ENCODE measurements at regions not wholly inside any gene's neighbourhood (a gene's known extent, or its start where the extent isn't known, plus 50 kb on each side); places are given as distances from the start of the nearest gene placed in this dataset.

DNA sequence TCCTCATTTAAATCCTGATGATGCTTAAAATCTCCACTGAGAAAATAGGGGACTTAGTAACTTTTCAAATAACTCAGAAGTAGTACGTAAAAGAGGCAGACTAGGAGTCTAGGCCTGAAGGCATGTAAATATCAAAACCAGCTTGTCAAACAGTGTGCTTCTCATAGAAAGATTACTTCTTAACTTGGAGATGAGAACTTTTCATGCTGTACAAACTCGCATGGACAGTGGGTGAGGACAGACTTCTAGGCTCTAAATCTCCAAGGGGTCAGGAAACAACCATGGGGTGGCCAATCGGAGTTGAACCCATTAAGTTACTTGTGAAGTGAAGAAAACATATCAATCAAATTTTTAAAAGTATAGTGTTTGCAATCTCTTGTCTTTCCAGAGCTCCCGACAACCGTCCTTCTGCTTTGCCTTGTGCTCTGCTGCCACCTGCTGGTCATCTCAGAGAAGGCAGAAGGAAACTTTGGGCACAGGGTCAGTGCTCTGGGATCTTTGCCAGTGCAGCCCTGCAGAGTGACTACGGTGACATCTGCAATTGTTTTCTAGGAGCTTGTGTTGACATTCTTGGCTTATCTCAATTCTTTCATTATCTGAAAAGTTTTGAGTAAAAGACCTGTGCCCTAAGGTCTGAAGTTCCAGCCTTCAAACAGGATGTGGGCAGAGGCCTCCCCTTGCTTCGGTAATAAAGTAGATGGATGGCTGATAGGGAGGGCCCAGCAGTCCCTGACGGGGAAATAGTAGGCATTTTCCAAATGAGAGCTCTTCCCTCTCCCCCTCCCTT lies 105.1 kb upstream of the PDE4B start:
- peak; percentile 66 for DNase-seq (ENCODE audit: low read depth)

DNA sequence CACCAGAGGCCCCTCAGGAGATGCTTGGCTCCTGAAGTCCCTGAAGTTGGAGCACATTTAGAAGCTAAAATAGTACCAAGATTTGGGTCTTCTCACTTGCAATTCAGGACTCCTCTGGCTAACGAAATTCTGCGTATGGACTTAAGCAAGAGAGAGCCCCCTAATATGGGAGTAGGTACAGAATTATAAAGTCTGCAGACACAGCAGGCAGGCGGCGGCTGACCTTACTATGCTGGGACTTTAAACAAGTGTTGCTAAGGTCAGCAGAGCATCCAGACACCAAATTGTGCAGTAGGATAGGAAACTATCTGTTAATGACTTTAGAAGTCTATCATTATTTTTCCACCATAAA lies 104.5 kb upstream of the PDE4B start:
- no peak for DNase-seq (ENCODE audit: low read depth)

GRCh38 chr1:65688848-65689247 lies 103.8 kb upstream of the PDE4B start:
- no peak for DNase-seq (ENCODE audit: low read depth)

- no peak for DNase-seq (ENCODE audit: low read depth)
Observed at GRCh38 chr1:65691152-65691900, 101.4 kb upstream of the PDE4B start.

GRCh38 chr1:65691972-65692371 lies 100.7 kb upstream of the PDE4B start:
- DNase-seq (ENCODE audit: low read depth), result no peak

DNA sequence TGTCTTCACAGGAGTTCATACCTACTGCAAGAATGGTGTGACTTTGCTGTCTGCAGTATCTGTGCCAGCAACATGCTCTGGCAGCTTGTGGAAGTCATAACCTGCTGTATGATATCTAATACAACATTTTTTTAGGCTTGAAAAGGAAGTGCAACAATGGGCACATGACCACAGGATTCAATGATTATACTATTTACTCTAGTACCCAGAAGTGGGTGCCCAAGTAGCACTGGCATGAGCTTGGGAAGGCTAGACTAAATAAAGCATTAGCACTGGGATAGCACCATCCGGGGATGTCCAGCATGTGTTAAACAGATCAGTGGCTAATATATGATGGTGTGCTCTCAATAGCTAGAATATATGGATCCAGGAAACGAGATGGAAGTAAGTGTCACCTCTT lies 98.6 kb upstream of the PDE4B start:
- DNase-seq (ENCODE audit: low read depth), result no peak

DNA sequence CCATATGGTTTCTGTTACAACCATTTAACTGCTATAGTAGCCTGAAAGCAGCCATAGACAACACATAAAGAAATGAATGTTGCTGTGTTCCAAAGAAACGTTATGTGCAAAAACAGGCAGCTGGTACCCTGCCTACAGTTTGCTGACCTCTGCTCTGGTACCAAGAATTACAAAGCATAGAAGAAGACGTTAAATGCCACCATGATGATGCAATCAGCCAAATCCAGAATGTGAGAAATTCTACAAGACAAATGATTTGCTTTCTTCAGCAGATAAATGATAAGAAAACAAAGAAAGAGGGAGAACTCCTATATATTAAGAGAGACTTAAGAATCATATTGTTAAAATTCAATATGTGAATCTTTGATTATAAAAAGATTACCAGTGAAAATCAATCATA lies 97.8 kb upstream of the PDE4B start:
- DNase-seq (ENCODE audit: low read depth), result no peak

DNA sequence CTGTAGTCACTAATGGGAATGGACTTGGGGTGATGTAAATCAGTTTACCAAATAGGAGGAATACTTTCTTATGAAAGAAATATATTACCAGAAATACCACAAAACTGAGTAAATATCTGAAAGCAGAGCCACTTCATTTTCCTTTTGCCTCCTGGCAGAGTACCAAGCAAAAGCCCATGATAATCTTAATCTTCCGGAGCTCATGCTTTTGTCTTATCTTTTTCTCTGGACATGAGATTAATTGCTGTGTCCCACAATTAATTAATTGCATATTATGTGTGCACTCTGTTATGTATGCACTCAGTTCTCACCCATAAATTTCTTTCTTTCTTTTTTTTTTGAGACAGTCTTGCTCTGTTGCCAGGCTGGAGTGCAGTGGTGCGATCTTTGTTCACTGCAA lies 94.1 kb upstream of the PDE4B start:
- DNase-seq (ENCODE audit: low read depth), result no peak

- no peak for DNase-seq (ENCODE audit: low read depth)
Observed at GRCh38 chr1:65703853-65704252, 88.8 kb upstream of the PDE4B start.

DNA sequence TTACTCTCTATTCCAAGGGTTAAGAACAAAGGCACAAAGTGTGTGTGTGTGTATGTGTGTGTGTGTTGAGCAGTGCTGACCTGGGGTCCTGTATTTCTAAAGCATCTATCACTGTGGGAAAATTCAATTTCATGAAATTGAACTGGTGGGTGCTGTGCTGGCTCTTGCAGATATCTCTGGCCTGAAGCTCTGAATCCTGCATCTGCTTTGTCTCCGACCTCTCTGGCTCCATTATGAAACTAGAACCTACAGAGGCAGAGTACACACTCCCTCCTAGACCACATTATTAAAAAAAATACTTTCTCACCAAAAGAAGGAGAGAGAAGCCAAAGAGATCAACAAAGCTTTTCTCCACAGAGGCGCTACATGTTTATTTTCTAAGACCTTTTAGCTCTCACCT lies 88.4 kb upstream of the PDE4B start:
- DNase-seq (ENCODE audit: low read depth), result no peak

DNA sequence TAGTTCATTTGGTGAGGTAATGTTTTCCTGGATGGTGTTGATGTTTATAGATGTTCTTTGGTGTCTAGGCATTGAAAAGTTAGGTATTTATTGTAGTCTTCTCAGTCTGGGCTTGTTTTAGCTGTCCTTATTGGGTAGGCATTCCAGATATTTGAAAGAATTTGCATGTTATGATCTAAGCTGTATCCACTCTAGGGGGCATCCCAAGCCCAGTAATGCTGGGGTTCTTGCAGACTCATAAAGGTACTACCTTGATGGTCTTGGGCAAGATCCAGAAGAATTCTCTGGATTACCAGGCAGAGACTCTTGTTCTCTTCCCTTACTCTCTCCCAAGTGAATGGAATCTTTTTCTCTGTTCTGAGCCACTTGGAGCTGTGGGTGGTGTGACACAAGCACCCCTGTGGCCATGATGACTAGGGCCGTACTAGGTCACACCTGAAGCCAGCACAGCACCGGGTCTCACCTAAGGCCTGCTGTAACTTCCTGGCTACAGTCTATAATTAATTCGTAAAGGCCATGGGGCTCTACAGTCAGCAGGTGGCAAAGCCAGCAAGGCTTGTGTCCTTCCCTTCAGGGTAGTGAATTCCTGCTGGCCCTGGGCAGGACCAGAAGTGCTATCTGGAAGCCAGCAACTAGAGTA lies 74.8 kb upstream of the PDE4B start:
- no peak for DNase-seq (ENCODE audit: low read depth)

GRCh38 chr1:65719391-65719790 lies 73.3 kb upstream of the PDE4B start:
- no peak for DNase-seq (ENCODE audit: low read depth)

DNA sequence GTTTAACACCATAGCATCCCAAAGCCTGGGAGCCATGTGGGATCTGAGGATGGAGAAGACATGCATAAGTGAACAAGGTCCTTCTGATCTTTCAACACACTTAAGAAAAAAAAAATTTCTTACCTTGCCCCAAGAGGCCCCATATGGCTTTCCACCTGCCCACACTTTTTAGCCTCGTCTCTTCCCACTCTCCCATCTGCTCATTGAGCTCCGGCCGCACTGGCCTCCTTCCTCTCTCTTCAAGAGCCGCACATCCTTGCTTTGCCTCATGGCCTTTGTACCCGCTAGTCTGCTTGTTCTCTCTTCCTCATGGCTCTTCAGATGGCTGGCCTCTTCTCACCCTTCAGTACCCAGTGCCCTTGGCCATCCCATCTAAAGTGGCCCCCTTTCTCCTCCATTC lies 70.2 kb upstream of the PDE4B start:
- DNase-seq (ENCODE audit: low read depth), result no peak

DNA sequence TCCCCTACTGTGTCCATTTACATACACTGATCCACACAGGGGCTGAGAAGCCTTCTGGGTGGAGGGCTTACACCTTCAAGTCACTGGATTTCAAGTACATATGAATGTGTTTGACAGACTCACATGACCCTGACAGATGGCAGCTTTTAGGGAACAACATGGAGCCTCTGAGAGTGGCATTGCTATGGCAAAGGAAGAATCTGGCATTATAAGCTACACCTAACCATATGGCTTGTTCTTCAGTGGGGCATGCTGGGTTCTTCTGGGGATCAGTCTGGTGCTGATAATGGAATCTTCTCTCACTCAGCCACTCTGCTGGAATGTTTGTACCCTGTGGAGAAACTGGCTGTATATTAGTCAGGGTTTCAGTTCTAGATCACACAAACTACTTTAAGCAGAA lies 68.5 kb upstream of the PDE4B start:
- no peak for DNase-seq (ENCODE audit: low read depth)

DNA sequence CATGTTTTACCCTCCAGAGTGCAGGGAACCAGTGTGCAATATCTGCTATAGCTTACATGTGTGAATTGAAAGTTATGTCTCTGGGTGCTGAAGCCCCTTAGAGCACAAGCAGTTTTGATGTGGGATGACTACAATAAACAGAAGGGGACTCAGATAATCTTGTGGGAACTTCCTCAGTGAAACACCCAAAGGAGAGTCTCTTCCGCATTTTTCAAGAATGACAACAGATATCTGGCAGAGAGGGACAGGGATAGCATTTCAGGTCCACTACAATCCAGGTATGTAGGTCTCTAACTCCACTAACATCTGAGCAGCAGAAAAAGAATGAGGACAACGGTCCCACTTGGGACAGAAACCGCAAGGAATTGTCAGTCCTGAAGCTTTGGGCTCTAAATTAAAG lies 67.6 kb upstream of the PDE4B start:
- DNase-seq (ENCODE audit: low read depth), result no peak

DNA sequence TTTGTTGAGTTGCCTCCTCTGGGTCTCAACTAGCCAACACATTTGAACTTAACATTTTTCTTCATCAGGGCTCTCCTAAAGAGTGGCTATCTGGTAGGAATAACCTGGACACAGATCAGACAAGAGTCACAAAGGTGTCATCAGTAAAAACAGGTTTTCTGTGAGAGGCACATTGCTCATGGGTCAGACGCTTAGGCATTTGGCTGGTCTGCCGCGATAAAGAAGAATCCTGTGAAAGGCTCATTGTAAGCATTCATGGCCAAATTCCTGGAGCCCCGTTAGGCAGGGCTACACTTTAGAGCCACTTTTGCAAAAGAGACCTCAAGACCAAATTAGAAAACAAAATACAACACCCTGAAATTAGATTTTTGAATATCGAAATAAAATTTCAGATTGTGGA lies 64.2 kb upstream of the PDE4B start:
- DNase-seq (ENCODE audit: low read depth), result no peak

DNA sequence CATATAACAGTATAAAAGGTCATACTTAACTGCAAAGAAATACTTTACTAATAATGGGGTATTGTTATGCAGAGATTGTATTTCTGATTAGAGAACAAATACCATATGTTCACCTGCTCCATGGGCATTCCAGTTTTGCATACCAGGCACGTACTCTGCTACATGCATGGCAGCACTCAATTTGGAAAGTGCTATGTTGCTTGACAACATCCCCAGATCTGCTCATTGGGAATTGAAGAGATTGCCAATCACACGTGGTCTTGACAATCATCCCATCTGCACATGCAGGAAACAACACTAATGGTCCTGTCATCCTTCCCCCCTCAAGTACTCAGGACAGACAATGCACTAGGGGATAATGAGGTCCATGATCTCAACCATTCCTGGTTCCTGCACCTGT lies 63.4 kb upstream of the PDE4B start:
- no peak for DNase-seq (ENCODE audit: low read depth)

GRCh38 chr1:65734979-65735378 lies 57.7 kb upstream of the PDE4B start:
- no peak for DNase-seq (ENCODE audit: low read depth)

DNA sequence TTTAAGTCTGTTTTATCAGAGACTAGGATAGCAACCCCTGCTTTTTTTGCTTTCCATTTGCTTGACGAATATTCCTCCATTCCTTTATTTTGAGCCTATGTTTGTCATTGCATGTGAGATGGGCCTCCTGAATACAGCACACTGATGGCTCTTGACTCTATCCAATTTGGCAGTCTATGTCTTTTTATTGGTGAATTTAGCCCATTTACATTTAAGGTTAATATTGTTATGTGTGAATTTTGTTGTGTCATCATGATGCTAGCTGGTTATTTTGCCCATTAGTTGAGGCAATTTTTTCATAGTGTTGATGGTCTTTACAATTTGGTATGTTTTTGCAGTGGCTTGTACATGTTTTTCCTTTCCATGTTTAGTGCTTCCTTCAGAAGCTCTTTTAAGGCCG lies 50.7 kb upstream of the PDE4B start:
- DNase-seq (ENCODE audit: low read depth), result no peak

All from stimulated activated CD4-positive, alpha-beta T cell treated with anti-CD3 and anti-CD28 coated beads, Interleukin-2, amount 100 ng/mL, for 4 hours (primary cell).